ENCODE measurements at regions not wholly inside any gene's neighbourhood (a gene's known extent, or its start where the extent isn't known, plus 50 kb on each side); places are given as distances from the start of the nearest gene placed in this dataset.

DNA sequence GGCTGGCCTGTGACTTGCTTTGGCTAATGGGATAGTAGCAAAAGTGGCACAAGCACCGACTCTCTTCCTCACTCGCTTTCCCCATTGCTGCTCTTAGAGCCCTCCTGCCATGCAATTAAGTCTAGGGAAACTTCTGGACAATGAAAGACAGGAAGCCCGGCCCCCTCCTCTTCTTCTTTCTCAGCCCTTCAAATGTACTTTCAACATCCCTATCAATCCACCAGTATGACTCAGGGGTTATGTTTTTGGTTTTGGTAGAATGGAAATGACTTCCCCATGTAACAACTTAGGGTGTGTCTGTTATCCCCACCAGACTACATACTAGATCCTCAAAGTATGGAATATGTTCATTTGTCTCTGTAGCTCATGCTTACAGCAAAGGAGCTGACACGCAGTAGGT, 139.0 kb upstream of the GDF10 start:
- WGBS, 2 donors (ENCODE audit: low coverage in 1 of 2): 82 to 100% methylated on average over 2 to 4 of the region's 4 CpGs
- intact Hi-C loops (cut with DNase I; ENCODE audit: low total_unique reads) (no loop called here), in situ Hi-C loops (cut with MboI; ENCODE audit: low pct_ligation_motif_present in 1 of 4, low pct_unique_long_range_greater_than_20kb in 1 of 4, low sequenced_read_pairs in 3 of 4) (no loop called here)
- Histone ChIP-seq H3K4me3 (no peak overlapping the region), H3K27me3 (no peaks in the 10 kb centered on the region), H3K4me1 (peaks cover 0 to 8% (median 5%) of the 10 kb centered on the region in 4 donors), H3K9me3 (no peaks in the 10 kb centered on the region), H3K36me3 (no peaks in the 10 kb centered on the region), H3K27ac (no peak overlapping the region)
- TF ChIP-seq POLR2A (IDR thresholded peaks at IDR 0.05) (no peak), POLR2AphosphoS5 (IDR thresholded peaks at IDR 0.05) (no peak)
- DNase-seq: no peak

GRCh38 chr10:47161465-47161864, 138.5 kb upstream of the GDF10 start:
- Histone ChIP-seq H3K27ac (no peak overlapping the region), H3K27me3 (no peaks in the 10 kb centered on the region), H3K4me3 (no peak overlapping the region), H3K9me3 (no peaks in the 10 kb centered on the region), H3K4me1 (peaks cover 4 to 8% (median 6%) of the 10 kb centered on the region in 4 donors), H3K36me3 (no peaks in the 10 kb centered on the region)
- TF ChIP-seq EP300 (IDR thresholded peaks at IDR 0.05; ENCODE audit: low read depth) (no peak), CTCF (IDR thresholded peaks at IDR 0.05) (no peak), POLR2AphosphoS5 (IDR thresholded peaks at IDR 0.05) (no peak), POLR2A (IDR thresholded peaks at IDR 0.05) (no peak)
- intact Hi-C loops (cut with DNase I; ENCODE audit: low total_unique reads) (no loop called here), in situ Hi-C loops (cut with MboI; ENCODE audit: low pct_ligation_motif_present in 1 of 4, low pct_unique_long_range_greater_than_20kb in 1 of 4, low sequenced_read_pairs in 3 of 4) (no loop called here)
- DNase-seq: no peak
- 66 to 70% methylated on average over 2 to 4 of the region's 4 CpGs for WGBS, 2 donors (ENCODE audit: low coverage in 1 of 2)

GRCh38 chr10:47164126-47164799, 135.7 kb upstream of the GDF10 start:
- Histone ChIP-seq H3K4me3 (no peak overlapping the region), H3K9me3 (no peaks in the 10 kb centered on the region), H3K27ac (no peak overlapping the region), H3K27me3 (no peaks in the 10 kb centered on the region), H3K36me3 (no peaks in the 10 kb centered on the region), H3K4me1 (peaks cover 4 to 11% (median 6%) of the 10 kb centered on the region in 4 donors)
- DNase-seq: no peak
- WGBS, 2 donors (ENCODE audit: low coverage in 1 of 2): 81 to 91% methylated on average over 3 to 9 of the region's 9 CpGs
- intact Hi-C loops (cut with DNase I; ENCODE audit: low total_unique reads) (no loop called here), in situ Hi-C loops (cut with MboI; ENCODE audit: low pct_ligation_motif_present in 1 of 4, low pct_unique_long_range_greater_than_20kb in 1 of 4, low sequenced_read_pairs in 3 of 4) (no loop called here)
- TF ChIP-seq POLR2A (IDR thresholded peaks at IDR 0.05) (no peak), POLR2AphosphoS5 (IDR thresholded peaks at IDR 0.05) (no peak), EP300 (IDR thresholded peaks at IDR 0.05; ENCODE audit: low read depth) (no peak), CTCF (IDR thresholded peaks at IDR 0.05) (no peak)

- no peak for DNase-seq
- intact Hi-C loops (cut with DNase I; ENCODE audit: low total_unique reads): no loop called here
- Histone ChIP-seq H3K27ac (no peak overlapping the region), H3K27me3 (no peaks in the 10 kb centered on the region), H3K9me3 (no peaks in the 10 kb centered on the region), H3K4me1 (peaks cover 4 to 11% (median 6%) of the 10 kb centered on the region in 4 donors), H3K4me3 (no peak overlapping the region), H3K36me3 (no peaks in the 10 kb centered on the region)
- TF ChIP-seq EP300 (IDR thresholded peaks at IDR 0.05; ENCODE audit: low read depth) (no peak), POLR2A (IDR thresholded peaks at IDR 0.05) (no peak), POLR2AphosphoS5 (IDR thresholded peaks at IDR 0.05) (no peak), CTCF (IDR thresholded peaks at IDR 0.05) (no peak)
- WGBS, 2 donors (ENCODE audit: low coverage in 1 of 2): 55% methylated on average over 3 of the region's 3 CpGs; no CpG with 5 or more reads in 1 of the 2 donors
- in situ Hi-C loops (cut with MboI; ENCODE audit: low pct_ligation_motif_present in 1 of 4, low pct_unique_long_range_greater_than_20kb in 1 of 4, low sequenced_read_pairs in 3 of 4): no loop called here
Observed at GRCh38 chr10:47164800-47165128, 135.2 kb upstream of the GDF10 start.
